Activated B cell treated with CpG ODN at 0.5 μM for 24 hours (primary cell): ENCODE measurements at regions not wholly inside any gene's neighbourhood (a gene's known extent, or its start where the extent isn't known, plus 50 kb on each side); places are given as distances from the start of the nearest gene placed in this dataset.

Source experiments
- ATAC-seq: fragments of 200-7000 bp; cut with Tn5 transposase; one replicate; pipeline ENCODE4 v1.10.0; 2021; ENCODE audit warnings: low read depth, mild to moderate bottlenecking, moderate library complexity
- CTCF ChIA-PET: fragments of 350-600 bp; sonication (Branson Sonifier 250); formaldehyde crosslinking; loops from one replicate; lab custom pipeline; 2021; ENCODE audit warnings: antibody characterized with exemption; lab: Charles Lee
- POLR2A ChIA-PET: fragments of 350-600 bp; sonication (Branson Sonifier 250); formaldehyde crosslinking; loops from one replicate; lab custom pipeline; 2021; ENCODE audit warnings: antibody characterized with exemption; lab: Charles Lee
- DNase-seq: peaks from one replicate; pipeline ENCODE4 v3.0.0; 2022
- H3K27ac Mint-ChIP-seq: one replicate; pipeline ENCODE4 v1.8.0; 2020; ENCODE audit warnings: mixed read lengths
- H3K27me3 Mint-ChIP-seq: one replicate; pipeline ENCODE4 v1.8.0; 2021; ENCODE audit warnings: mixed read lengths
- H3K36me3 Mint-ChIP-seq: one replicate; pipeline ENCODE4 v1.8.0; 2021; ENCODE audit warnings: low read depth, mixed read lengths
- H3K4me1 Mint-ChIP-seq: one replicate; pipeline ENCODE4 v1.8.0; 2021; ENCODE audit warnings: mixed read lengths
- H3K4me3 Mint-ChIP-seq: one replicate; pipeline ENCODE4 v1.8.0; 2020; ENCODE audit warnings: mild to moderate bottlenecking, mixed read lengths
- H3K9me3 Mint-ChIP-seq: one replicate; pipeline ENCODE4 v1.8.0; 2020; ENCODE audit warnings: mixed read lengths
- CTCF ChIP-seq: fragments of 200-600 bp; IDR thresholded peaks from one replicate; pipeline ENCODE4 v1.8.0; 2022; ENCODE audit warnings: antibody characterized with exemption, mild to moderate bottlenecking
- intact Hi-C: fragments of 100-400 bp; cut with micrococcal nuclease; formaldehyde crosslinking; loops from one replicate; pipeline ENCODE4 v1.15.1; 2024

- H3K36me3 Mint-ChIP-seq = no peaks in the 10 kb centered on the region
- POLR2A ChIA-PET = no interaction called here
- no peaks in the 10 kb centered on the region for H3K4me1 Mint-ChIP-seq
- no peak overlapping the region for H3K27ac Mint-ChIP-seq
- no peak for ATAC-seq
- TF ChIP-seq CTCF = no peak
- H3K4me3 Mint-ChIP-seq = no peak overlapping the region
- intact Hi-C loops = no loop called here
- no peak for DNase-seq
- CTCF ChIA-PET = no interaction called here
- H3K9me3 Mint-ChIP-seq = peaks cover 3% of the 10 kb centered on the region
- H3K27me3 Mint-ChIP-seq = peaks cover 3% of the 10 kb centered on the region
Measured at GRCh38 chr14:24744641-24745040, 110.7 kb upstream of the GZMB start.

- H3K9me3 Mint-ChIP-seq = no peaks in the 10 kb centered on the region
- no peak for DNase-seq
- CTCF ChIA-PET = no interaction called here
Measured at GRCh38 chr14:24741871-24742270, 107.9 kb upstream of the GZMB start.

GRCh38 chr14:24735984-24736630 is 102.1 kb upstream of the GZMB start:
- TF ChIP-seq CTCF = no peak
- DNase-seq = no peak
- Mint-ChIP-seq H3K27ac (no peak overlapping the region), H3K27me3 (peaks cover 16% of the 10 kb centered on the region), H3K9me3 (no peaks in the 10 kb centered on the region), H3K4me1 (no peaks in the 10 kb centered on the region), H3K4me3 (no peak overlapping the region), H3K36me3 (no peaks in the 10 kb centered on the region)
- no peak for ATAC-seq
- CTCF ChIA-PET = no interaction called here
- POLR2A ChIA-PET = no interaction called here
- intact Hi-C loops = loop anchor here (1.0 kb wide), 1 partner anchor 397 kb away; no protein-coding TSS in a partner anchor

More at GRCh38 chr14:24741871-24742270, 107.9 kb upstream of the GZMB start:
- no peak for ATAC-seq
- no peaks in the 10 kb centered on the region for H3K4me1 Mint-ChIP-seq
- peaks cover 9% of the 10 kb centered on the region for H3K27me3 Mint-ChIP-seq
- no peak for TF ChIP-seq CTCF
- intact Hi-C loops = no loop called here
- no peak overlapping the region for H3K4me3 Mint-ChIP-seq
- no peak overlapping the region for H3K27ac Mint-ChIP-seq
- POLR2A ChIA-PET = no interaction called here
- H3K36me3 Mint-ChIP-seq = no peaks in the 10 kb centered on the region

- intact Hi-C loops = loop anchor here (1.0 kb wide), 1 partner anchor 398 kb away; no protein-coding TSS in a partner anchor
- no peaks in the 10 kb centered on the region for H3K4me1 Mint-ChIP-seq
- H3K9me3 Mint-ChIP-seq = no peaks in the 10 kb centered on the region
- POLR2A ChIA-PET = no interaction called here
- H3K27ac Mint-ChIP-seq = no peak overlapping the region
- H3K36me3 Mint-ChIP-seq = no peaks in the 10 kb centered on the region
- H3K27me3 Mint-ChIP-seq = peaks cover 16% of the 10 kb centered on the region
- DNase-seq (no peak), ATAC-seq (no peak)
- no peak overlapping the region for H3K4me3 Mint-ChIP-seq
- no peak for TF ChIP-seq CTCF
- CTCF ChIA-PET = interaction anchor here (0.6 kb wide), 1 partner anchor 378 kb away, joined by 3 read pairs; no protein-coding TSS in a partner anchor
Measured at GRCh38 chr14:24734917-24735500, 101.0 kb upstream of the GZMB start.

- POLR2A ChIA-PET = no interaction called here
- intact Hi-C loops = no loop called here
- H3K4me3 Mint-ChIP-seq = no peak overlapping the region
- no peaks in the 10 kb centered on the region for H3K36me3 Mint-ChIP-seq
- H3K4me1 Mint-ChIP-seq = no peaks in the 10 kb centered on the region
- CTCF ChIA-PET = no interaction called here
- H3K9me3 Mint-ChIP-seq = peaks cover 16% of the 10 kb centered on the region
- H3K27ac Mint-ChIP-seq = no peak overlapping the region
- no peak for DNase-seq
- TF ChIP-seq CTCF = no peak
- H3K27me3 Mint-ChIP-seq = peaks cover 47% of the 10 kb centered on the region
- no peak for ATAC-seq
Measured at GRCh38 chr14:24726480-24726879, 92.5 kb upstream of the GZMB start.
